Osteoblast (primary cell): ENCODE measurements at regions not wholly inside any gene's neighbourhood (a gene's known extent, or its start where the extent isn't known, plus 50 kb on each side); places are given as distances from the start of the nearest gene placed in this dataset.

Experiments used
- DNase-seq: peaks from one replicate; pipeline ENCODE4 v3.0.0; 2011; ENCODE audit warnings: low spot score, mixed read lengths; ENCODE audit not compliant: insufficient read length; ENCODE audit errors: missing footprints
- H2AFZ ChIP-seq: 2 replicates; pipeline ENCODE4 v1.6.0; 2011; ENCODE audit warnings: mild to moderate bottlenecking, low read length
- H3K27ac ChIP-seq: 2 replicates; pipeline ENCODE4 v1.5.1; 2011; ENCODE audit warnings: mild to moderate bottlenecking, low read depth, low read length, moderate library complexity
- H3K27me3 ChIP-seq: 2 replicates; pipeline ENCODE4 v1.6.0; 2012; ENCODE audit warnings: mild to moderate bottlenecking, control low read depth, inconsistent platforms, low read length, moderate library complexity; ENCODE audit not compliant: insufficient read depth
- H3K36me3 ChIP-seq: 2 replicates; pipeline ENCODE4 v1.5.1; 2011; ENCODE audit warnings: mild to moderate bottlenecking, low read length, control low read depth, moderate library complexity; ENCODE audit not compliant: insufficient read depth
- H3K4me1 ChIP-seq: 2 replicates; pipeline ENCODE4 v1.5.1; 2011; ENCODE audit warnings: mild to moderate bottlenecking, low read length, control low read depth, moderate library complexity; ENCODE audit not compliant: insufficient read depth
- H3K4me2 ChIP-seq: 2 replicates; pipeline ENCODE4 v1.6.0; 2011; ENCODE audit warnings: mild to moderate bottlenecking, low read length; ENCODE audit not compliant: insufficient read depth
- H3K4me3 ChIP-seq: fragments of 200-600 bp; sonication (generic); 3 replicates; pipeline ENCODE4 v1.5.1; 2012; ENCODE audit warnings: mild to moderate bottlenecking, low read length, inconsistent platforms; ENCODE audit not compliant: insufficient read depth
- H3K79me2 ChIP-seq: 2 replicates; pipeline ENCODE4 v1.6.0; 2012; ENCODE audit warnings: mild to moderate bottlenecking, low read length, control low read depth, inconsistent platforms; ENCODE audit not compliant: insufficient read depth
- H3K9me3 ChIP-seq: 2 replicates; pipeline ENCODE4 v1.5.1; 2011; ENCODE audit warnings: low read depth, low read length, control low read depth
- H4K20me1 ChIP-seq: 2 replicates; pipeline ENCODE4 v1.6.0; 2012; ENCODE audit warnings: mild to moderate bottlenecking, low read length, control low read depth; ENCODE audit not compliant: insufficient read depth
- TF ChIP-seq, protein P1 (sequence below): IDR thresholded peaks from 2 replicates; pipeline ENCODE4 v1.5.1; 2011; ENCODE audit warnings: mild to moderate bottlenecking, low read depth, low read length, moderate library complexity; ENCODE audit errors: extremely low read depth

DNA sequence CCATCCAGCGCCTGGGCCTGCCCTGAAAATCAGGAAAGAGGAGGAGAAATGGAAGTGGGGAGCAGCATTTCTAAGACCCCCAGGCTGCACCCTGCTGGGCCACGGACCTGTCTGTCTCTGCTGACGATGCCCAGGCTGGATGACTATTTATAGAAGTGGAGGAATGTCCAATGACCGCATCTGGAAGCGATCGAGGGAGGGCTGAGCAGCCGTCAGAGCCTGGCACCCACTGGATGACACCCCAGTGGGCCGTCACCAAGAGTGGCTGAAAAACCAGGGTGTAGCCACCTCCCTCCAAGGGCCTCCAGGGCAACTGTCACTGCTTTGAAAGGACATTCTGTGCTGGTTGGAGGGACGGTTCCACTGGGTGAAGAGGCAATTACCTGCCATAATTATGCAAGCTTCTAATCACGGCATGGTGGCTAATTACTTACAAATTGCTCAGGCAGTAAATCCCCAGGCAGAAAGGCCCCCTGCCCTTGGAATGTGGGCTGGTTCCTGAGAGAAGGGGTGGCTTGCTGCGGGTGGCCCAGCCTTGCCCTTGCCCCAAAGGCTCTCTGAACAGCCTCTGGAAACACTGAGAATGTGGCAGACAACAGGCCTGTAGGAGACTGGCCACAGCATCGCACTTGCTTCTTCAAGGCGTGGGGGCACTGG, 332.1 kb downstream of the C16orf95 start:
- peak; percentile 83 for DNase-seq
- Histone ChIP-seq H3K27ac (no peak overlapping the region), H3K4me3 (no peak overlapping the region), H3K4me1 (no peaks in the 10 kb centered on the region), H3K36me3 (no peaks in the 10 kb centered on the region), H3K79me2 (no peaks in the 10 kb centered on the region), H3K27me3 (no peaks in the 10 kb centered on the region), H2AFZ (no peak overlapping the region), H3K4me2 (no peak overlapping the region), H3K9me3 (no peaks in the 10 kb centered on the region), H4K20me1 (no peaks in the 10 kb centered on the region)
- TF ChIP-seq, protein P1, sequence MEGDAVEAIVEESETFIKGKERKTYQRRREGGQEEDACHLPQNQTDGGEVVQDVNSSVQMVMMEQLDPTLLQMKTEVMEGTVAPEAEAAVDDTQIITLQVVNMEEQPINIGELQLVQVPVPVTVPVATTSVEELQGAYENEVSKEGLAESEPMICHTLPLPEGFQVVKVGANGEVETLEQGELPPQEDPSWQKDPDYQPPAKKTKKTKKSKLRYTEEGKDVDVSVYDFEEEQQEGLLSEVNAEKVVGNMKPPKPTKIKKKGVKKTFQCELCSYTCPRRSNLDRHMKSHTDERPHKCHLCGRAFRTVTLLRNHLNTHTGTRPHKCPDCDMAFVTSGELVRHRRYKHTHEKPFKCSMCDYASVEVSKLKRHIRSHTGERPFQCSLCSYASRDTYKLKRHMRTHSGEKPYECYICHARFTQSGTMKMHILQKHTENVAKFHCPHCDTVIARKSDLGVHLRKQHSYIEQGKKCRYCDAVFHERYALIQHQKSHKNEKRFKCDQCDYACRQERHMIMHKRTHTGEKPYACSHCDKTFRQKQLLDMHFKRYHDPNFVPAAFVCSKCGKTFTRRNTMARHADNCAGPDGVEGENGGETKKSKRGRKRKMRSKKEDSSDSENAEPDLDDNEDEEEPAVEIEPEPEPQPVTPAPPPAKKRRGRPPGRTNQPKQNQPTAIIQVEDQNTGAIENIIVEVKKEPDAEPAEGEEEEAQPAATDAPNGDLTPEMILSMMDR = no peak

DNA sequence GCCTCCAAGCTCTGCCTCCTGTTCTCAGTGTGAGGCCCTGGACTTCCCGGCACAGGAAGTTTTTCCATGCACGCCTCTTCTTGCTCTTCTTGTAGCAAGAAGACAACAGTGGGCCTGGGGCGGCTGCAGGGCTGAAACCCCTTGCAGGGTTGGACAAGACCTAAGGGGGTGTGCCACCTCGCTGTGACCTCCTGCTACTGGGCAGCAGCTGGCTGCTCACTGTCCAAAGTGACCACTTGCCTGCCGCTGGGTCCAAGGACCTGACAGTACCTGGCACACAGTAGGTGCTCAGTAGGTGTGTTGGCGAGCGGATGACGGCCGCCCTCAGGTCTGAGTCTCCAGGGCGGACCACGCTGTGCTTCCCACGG, 331.6 kb downstream of the C16orf95 start:
- TF ChIP-seq, protein P1 = no peak
- Histone ChIP-seq H3K36me3 (no peaks in the 10 kb centered on the region), H3K4me3 (no peak overlapping the region), H3K27ac (no peak overlapping the region), H3K9me3 (no peaks in the 10 kb centered on the region), H2AFZ (no peak overlapping the region), H3K4me2 (no peak overlapping the region), H3K27me3 (no peaks in the 10 kb centered on the region), H4K20me1 (no peaks in the 10 kb centered on the region), H3K4me1 (no peaks in the 10 kb centered on the region), H3K79me2 (no peaks in the 10 kb centered on the region)
- DNase-seq = peak; percentile 31

DNA sequence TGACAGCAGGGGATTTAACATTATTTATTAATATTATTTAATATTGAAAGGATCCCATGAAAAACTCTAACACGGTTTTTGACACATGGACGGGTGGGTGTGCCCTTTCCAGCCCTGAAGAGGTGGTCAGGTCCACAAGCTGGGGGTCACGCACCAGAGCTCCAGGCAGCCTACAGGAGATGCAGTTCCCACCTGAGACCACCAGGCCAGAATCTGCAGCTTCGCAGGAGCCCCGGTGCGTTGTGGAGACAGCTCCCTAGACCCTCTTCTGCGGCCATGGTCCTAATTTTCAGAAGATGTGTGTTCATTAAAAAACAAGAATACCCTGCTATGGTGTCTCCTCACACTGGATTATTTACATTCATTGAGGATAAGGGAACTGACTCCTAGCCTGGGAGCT, 331.1 kb downstream of the C16orf95 start:
- H3K27me3 ChIP-seq = no peaks in the 10 kb centered on the region
- no peaks in the 10 kb centered on the region for H3K4me1 ChIP-seq
- no peaks in the 10 kb centered on the region for H3K36me3 ChIP-seq
- TF ChIP-seq, protein P1 = no peak
- peak; percentile 39 for DNase-seq
- H4K20me1 ChIP-seq = no peaks in the 10 kb centered on the region
- H3K79me2 ChIP-seq = no peaks in the 10 kb centered on the region
- H3K9me3 ChIP-seq = no peaks in the 10 kb centered on the region
- H2AFZ ChIP-seq = no peak overlapping the region
- H3K27ac ChIP-seq = no peak overlapping the region
- no peak overlapping the region for H3K4me3 ChIP-seq
- H3K4me2 ChIP-seq = no peak overlapping the region

DNA sequence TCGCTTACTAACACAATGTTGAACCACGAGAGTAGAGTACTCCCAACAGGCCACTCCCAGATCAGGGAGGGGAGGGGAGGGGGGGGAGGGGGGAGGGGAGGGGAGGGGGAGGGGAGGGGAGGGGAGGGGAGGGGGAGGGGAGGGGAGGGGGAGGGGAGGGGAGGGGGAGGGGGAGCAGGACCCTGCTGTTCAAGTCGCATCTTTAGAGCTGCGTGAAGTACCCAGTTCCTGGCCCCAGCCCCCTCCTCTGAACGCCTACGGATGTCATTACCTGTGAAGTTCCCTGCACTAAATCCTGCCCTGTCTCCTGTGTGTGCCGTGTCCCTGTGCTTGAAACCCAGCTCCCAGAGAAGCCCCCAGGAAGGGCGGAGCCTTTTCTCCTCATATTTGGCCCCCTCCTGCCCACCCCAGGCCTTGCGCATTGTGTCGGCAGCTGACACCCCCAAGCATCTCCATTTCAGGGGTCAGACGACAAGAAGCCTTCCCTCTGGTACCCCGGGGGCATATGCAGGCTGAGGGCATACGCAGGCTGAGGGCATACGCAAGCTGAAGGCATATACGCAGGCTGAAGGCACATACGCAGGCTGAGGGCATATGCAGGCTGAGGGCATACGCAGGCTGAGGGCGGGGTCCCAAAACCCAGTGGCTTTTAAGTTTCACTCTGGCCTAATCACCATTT, 330.2 kb downstream of the C16orf95 start:
- Histone ChIP-seq H3K9me3 (no peaks in the 10 kb centered on the region), H3K4me1 (peaks cover 5% of the 10 kb centered on the region), H3K27ac (no peak overlapping the region), H3K79me2 (no peaks in the 10 kb centered on the region), H3K4me3 (no peak overlapping the region), H3K36me3 (no peaks in the 10 kb centered on the region), H2AFZ (no peak overlapping the region), H4K20me1 (no peaks in the 10 kb centered on the region), H3K27me3 (no peaks in the 10 kb centered on the region), H3K4me2 (no peak overlapping the region)
- TF ChIP-seq, protein P1 = no peak
- DNase-seq = peak; percentile 62
